ENCODE measurements at regions not wholly inside any gene's neighbourhood (a gene's known extent, or its start where the extent isn't known, plus 50 kb on each side); places are given as distances from the start of the nearest gene placed in this dataset.

DNA sequence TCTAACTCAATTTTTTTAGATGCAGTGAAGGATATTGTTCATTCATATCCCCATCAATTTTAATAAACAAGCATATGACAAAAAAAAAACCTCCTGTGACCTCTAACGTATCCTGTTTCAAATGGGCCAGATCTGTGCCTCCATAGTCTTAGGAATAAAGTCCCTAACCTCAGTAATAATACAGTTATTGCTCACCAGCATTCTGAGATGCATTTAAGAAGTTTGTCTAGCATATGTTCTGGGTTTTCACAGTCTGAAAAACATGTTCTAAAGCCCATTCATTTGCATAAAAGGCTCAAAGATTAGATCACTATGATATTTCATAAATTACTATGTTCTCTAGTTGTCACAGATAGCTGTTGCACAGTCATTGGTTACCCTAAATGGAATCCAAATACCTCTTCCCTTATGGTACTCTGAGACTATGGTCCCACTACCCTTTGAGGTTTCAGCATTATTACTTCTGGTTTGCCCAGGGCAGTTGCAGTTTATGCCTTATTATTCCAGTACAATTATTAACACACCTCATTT lies 190.1 kb downstream of the ZIC4 start:
- TF ChIP-seq, protein P1, sequence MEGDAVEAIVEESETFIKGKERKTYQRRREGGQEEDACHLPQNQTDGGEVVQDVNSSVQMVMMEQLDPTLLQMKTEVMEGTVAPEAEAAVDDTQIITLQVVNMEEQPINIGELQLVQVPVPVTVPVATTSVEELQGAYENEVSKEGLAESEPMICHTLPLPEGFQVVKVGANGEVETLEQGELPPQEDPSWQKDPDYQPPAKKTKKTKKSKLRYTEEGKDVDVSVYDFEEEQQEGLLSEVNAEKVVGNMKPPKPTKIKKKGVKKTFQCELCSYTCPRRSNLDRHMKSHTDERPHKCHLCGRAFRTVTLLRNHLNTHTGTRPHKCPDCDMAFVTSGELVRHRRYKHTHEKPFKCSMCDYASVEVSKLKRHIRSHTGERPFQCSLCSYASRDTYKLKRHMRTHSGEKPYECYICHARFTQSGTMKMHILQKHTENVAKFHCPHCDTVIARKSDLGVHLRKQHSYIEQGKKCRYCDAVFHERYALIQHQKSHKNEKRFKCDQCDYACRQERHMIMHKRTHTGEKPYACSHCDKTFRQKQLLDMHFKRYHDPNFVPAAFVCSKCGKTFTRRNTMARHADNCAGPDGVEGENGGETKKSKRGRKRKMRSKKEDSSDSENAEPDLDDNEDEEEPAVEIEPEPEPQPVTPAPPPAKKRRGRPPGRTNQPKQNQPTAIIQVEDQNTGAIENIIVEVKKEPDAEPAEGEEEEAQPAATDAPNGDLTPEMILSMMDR (IDR thresholded peaks at IDR 0.05; ENCODE audit: low read depth, low read length) = no peak
- no peak overlapping the region for H3K4me3 ChIP-seq (replicated peaks in 1 of 2; ENCODE audit: low read depth in 2 of 2, low read length in 2 of 2)
- no peak for DNase-seq (ENCODE audit: low read depth in 2 of 2)

DNA sequence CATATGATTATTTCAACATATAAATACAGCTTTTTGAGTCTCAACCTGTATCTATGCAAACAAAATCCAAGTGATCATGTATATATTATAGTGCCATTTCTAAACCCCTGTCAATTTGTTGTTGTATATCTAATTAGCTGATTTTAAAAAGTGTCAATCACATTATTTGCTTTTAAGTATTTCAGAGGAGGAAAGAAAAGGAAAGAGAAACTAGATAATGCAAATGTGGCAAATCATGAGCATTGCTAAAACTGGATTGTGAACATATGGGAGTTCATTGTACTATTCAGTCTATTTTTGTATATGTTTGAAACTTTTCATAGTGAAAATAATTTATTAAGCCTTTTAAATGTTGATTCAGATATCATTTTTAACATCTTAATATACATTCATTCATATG lies 190.7 kb downstream of the ZIC4 start:
- H3K4me3 ChIP-seq (replicated peaks in 1 of 2; ENCODE audit: low read depth in 2 of 2, low read length in 2 of 2) = no peak overlapping the region
- DNase-seq (ENCODE audit: low read depth in 2 of 2) = no peak
- TF ChIP-seq, protein P1 (IDR thresholded peaks at IDR 0.05; ENCODE audit: low read depth, low read length) = no peak

DNA sequence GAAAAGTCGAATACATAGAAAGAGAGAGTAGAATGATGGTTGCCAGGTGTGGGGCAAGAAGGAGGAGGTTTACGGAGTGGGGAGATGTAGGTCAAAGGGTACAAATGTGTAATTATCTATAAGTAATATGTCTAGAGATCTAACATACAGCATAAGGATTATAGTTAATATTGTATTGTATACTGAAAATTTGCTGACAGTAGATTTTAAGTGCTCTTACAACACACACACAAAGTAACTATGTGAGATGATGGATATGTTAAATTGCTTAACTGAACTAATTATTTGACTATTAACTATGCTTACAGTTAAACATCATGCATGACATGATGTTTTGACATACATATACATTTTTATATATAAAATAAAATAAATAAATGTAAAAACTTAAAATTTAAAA lies 192.7 kb downstream of the ZIC4 start:
- DNase-seq (ENCODE audit: low read depth in 2 of 2) = no peak

DNA sequence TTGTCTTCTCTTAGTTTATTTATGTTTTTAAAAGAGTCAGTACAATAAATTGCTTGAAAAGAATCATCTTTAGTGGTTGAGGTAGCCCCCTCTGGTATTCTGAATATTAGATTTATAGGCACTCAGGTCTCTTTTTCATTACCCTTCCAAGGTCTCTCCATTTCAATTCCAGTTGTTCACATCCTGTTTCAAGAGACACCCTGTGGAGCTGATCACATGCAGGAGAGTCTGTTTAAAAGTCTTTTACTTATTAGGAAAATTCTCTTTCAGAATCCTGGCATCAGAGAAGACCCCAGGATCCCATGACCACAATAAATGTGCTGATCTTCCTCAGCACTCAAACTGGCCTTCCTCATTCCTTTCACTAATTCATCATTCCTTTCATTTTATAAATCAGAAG lies 195.7 kb downstream of the ZIC4 start:
- no peak overlapping the region for H3K4me3 ChIP-seq (replicated peaks in 1 of 2; ENCODE audit: low read depth in 2 of 2, low read length in 2 of 2)
- no peak for DNase-seq (ENCODE audit: low read depth in 2 of 2)
- TF ChIP-seq, protein P1 (IDR thresholded peaks at IDR 0.05; ENCODE audit: low read depth, low read length) = no peak

More for the DNA sequence above, 192.7 kb downstream of the ZIC4 start:
- TF ChIP-seq, protein P1 (IDR thresholded peaks at IDR 0.05; ENCODE audit: low read depth, low read length) = no peak
- no peak overlapping the region for H3K4me3 ChIP-seq (replicated peaks in 1 of 2; ENCODE audit: low read depth in 2 of 2, low read length in 2 of 2)

DNA sequence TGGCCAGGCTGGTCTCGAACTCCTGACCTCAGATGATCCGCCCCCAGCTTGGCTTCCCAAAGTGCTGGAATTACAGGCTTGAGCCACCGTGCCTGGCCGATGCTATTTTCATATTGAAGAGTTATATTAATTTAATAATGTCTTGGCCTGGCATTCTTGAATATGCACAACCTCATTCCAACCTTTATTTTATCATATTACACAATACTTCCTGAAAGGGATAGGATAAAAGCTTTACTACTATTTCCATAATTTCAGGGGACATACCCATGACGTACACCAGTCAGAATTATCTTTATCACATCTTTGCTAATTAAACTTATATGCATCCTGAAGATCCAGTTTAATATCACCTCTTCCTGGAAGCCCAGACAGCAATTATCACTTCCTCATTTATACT lies 205.3 kb downstream of the ZIC4 start:
- H3K4me3 ChIP-seq (replicated peaks in 1 of 2; ENCODE audit: low read depth in 2 of 2, low read length in 2 of 2) = no peak overlapping the region
- no peak for DNase-seq (ENCODE audit: low read depth in 2 of 2)
- TF ChIP-seq, protein P1 (IDR thresholded peaks at IDR 0.05; ENCODE audit: low read depth, low read length) = no peak

DNA sequence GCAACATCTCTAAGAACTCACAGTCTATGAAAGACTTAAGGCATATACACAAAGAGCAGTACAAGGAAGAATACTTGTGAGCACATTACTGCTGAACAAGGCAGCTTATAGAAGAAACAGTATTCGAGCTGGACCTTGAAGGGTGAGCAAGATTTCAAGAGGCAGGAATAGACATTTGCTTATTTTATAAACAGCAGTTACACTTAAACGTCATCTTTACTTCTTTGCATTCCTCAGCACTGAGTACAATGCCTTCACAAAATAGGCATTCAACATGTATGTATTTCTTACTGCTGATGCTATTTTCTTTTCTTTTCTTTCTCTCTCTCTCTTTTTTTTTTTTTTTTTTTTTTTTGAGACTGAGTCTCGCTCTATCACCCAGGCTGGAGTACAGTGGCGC lies 205.8 kb downstream of the ZIC4 start:
- no peak overlapping the region for H3K4me3 ChIP-seq (replicated peaks in 1 of 2; ENCODE audit: low read depth in 2 of 2, low read length in 2 of 2)
- peak in 1 of 2 donors; percentile 16 for DNase-seq (ENCODE audit: low read depth in 2 of 2)
- TF ChIP-seq, protein P1 (IDR thresholded peaks at IDR 0.05; ENCODE audit: low read depth, low read length) = no peak

DNA sequence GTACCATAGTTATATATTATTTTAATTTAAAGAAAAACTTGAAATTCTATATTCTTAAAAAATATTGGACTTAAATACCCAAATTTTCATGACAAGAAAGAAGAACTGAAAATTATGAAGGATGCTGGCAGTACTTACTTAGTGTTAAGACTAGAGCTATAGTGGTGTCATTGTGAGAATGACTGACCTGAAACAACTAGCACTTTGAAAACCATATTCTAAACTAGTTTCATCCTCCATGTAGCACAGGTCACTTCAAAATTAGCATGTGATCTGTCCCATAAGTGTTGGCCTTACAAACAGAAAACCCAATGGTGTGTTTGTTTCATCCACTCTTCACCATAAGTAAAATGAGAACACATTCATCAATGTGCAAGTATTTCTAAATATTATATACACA lies 208.6 kb downstream of the ZIC4 start:
- TF ChIP-seq, protein P1 (IDR thresholded peaks at IDR 0.05; ENCODE audit: low read depth, low read length) = no peak
- no peak overlapping the region for H3K4me3 ChIP-seq (replicated peaks in 1 of 2; ENCODE audit: low read depth in 2 of 2, low read length in 2 of 2)
- no peak for DNase-seq (ENCODE audit: low read depth in 2 of 2)

Data from cardiac fibroblast (primary cell).